ENCODE measurements at regions not wholly inside any gene's neighbourhood (a gene's known extent, or its start where the extent isn't known, plus 50 kb on each side); places are given as distances from the start of the nearest gene placed in this dataset.
A peak's percentile ranks its signal among the peaks of the same experiment; 100 is the strongest.

- peak in 1 of 2 donors; percentile 81 for DNase-seq (ENCODE audit: low read depth in 2 of 2)
Observed at GRCh38 chr10:88147000-88147798, 283.8 kb downstream of the PTEN start.

GRCh38 chr10:88149906-88150305 lies 286.5 kb downstream of the PTEN start:
- no peak overlapping the region for H2AFZ ChIP-seq (ENCODE audit: low read length)
- no peaks in the 10 kb centered on the region for H3K27me3 ChIP-seq (ENCODE audit: control insufficient read depth, insufficient read depth, low read length)

More at GRCh38 chr10:88147000-88147798, 283.8 kb downstream of the PTEN start:
- Histone ChIP-seq H3K9ac (ENCODE audit: insufficient read depth, low read length) (no peak overlapping the region), H4K20me1 (ENCODE audit: control insufficient read depth, extremely low read depth, insufficient read depth, low read length) (no peaks in the 10 kb centered on the region), H3K36me3 (ENCODE audit: control insufficient read depth, insufficient read depth, low read length) (no peaks in the 10 kb centered on the region), H3K79me2 (ENCODE audit: control insufficient read depth, insufficient read depth, low read length) (no peaks in the 10 kb centered on the region), H3K4me2 (ENCODE audit: extremely low read depth, insufficient read depth, low read length) (no peak overlapping the region), H2AFZ (ENCODE audit: low read length) (no peak overlapping the region), H3K9me3 (ENCODE audit: control insufficient read depth, insufficient read depth, low read depth, low read length) (no peaks in the 10 kb centered on the region), H3K27ac (ENCODE audit: insufficient read depth, low read length) (no peak overlapping the region), H3K27me3 (ENCODE audit: control insufficient read depth, insufficient read depth, low read length) (no peaks in the 10 kb centered on the region), H3K4me3 (replicated peaks in 1 of 4; ENCODE audit: control extremely low read depth in 1 of 4, insufficient read depth in 1 of 4, low read depth in 3 of 4, low read length in 4 of 4) (no peak overlapping the region), H3K4me1 (ENCODE audit: control insufficient read depth, extremely low read depth, insufficient read depth, low read length) (peaks cover 5% of the 10 kb centered on the region)
- no peak for TF ChIP-seq CTCF (conservative IDR thresholded peaks at IDR 0.05 in 1 of 2, IDR thresholded peaks at IDR 0.05 in 1 of 2; ENCODE audit: low read depth in 1 of 2, low read length in 2 of 2)
- TF ChIP-seq EZH2 (IDR thresholded peaks at IDR 0.05; ENCODE audit: low read length, missing control alignments), result no peak

GRCh38 chr10:88150339-88150738 lies 286.9 kb downstream of the PTEN start:
- H4K20me1 ChIP-seq (ENCODE audit: control insufficient read depth, extremely low read depth, insufficient read depth, low read length), result no peaks in the 10 kb centered on the region
- no peaks in the 10 kb centered on the region for H3K79me2 ChIP-seq (ENCODE audit: control insufficient read depth, insufficient read depth, low read length)
- no peak overlapping the region for H3K4me2 ChIP-seq (ENCODE audit: extremely low read depth, insufficient read depth, low read length)
- TF ChIP-seq CTCF (conservative IDR thresholded peaks at IDR 0.05 in 1 of 2, IDR thresholded peaks at IDR 0.05 in 1 of 2; ENCODE audit: low read depth in 1 of 2, low read length in 2 of 2), result no peak
- TF ChIP-seq EZH2 (IDR thresholded peaks at IDR 0.05; ENCODE audit: low read length, missing control alignments), result no peak
- no peaks in the 10 kb centered on the region for H3K27me3 ChIP-seq (ENCODE audit: control insufficient read depth, insufficient read depth, low read length)
- no peaks in the 10 kb centered on the region for H3K9me3 ChIP-seq (ENCODE audit: control insufficient read depth, insufficient read depth, low read depth, low read length)
- peak; percentile 56 to 84 for DNase-seq (ENCODE audit: low read depth in 2 of 2)
- no peaks in the 10 kb centered on the region for H3K36me3 ChIP-seq (ENCODE audit: control insufficient read depth, insufficient read depth, low read length)
- H3K4me3 ChIP-seq (replicated peaks in 1 of 4; ENCODE audit: control extremely low read depth in 1 of 4, insufficient read depth in 1 of 4, low read depth in 3 of 4, low read length in 4 of 4), result no peak overlapping the region
- peaks cover 19% of the 10 kb centered on the region for H3K4me1 ChIP-seq (ENCODE audit: control insufficient read depth, extremely low read depth, insufficient read depth, low read length)
- no peak overlapping the region for H2AFZ ChIP-seq (ENCODE audit: low read length)
- no peak overlapping the region for H3K27ac ChIP-seq (ENCODE audit: insufficient read depth, low read length)
- H3K9ac ChIP-seq (ENCODE audit: insufficient read depth, low read length), result no peak overlapping the region

More at GRCh38 chr10:88149906-88150305, 286.5 kb downstream of the PTEN start:
- no peaks in the 10 kb centered on the region for H4K20me1 ChIP-seq (ENCODE audit: control insufficient read depth, extremely low read depth, insufficient read depth, low read length)
- H3K79me2 ChIP-seq (ENCODE audit: control insufficient read depth, insufficient read depth, low read length), result no peaks in the 10 kb centered on the region
- no peak overlapping the region for H3K9ac ChIP-seq (ENCODE audit: insufficient read depth, low read length)
- no peaks in the 10 kb centered on the region for H3K9me3 ChIP-seq (ENCODE audit: control insufficient read depth, insufficient read depth, low read depth, low read length)
- H3K4me1 ChIP-seq (ENCODE audit: control insufficient read depth, extremely low read depth, insufficient read depth, low read length), result peaks cover 15% of the 10 kb centered on the region
- no peak overlapping the region for H3K27ac ChIP-seq (ENCODE audit: insufficient read depth, low read length)
- DNase-seq (ENCODE audit: low read depth in 2 of 2), result peak in 1 of 2 donors; percentile 63
- TF ChIP-seq EZH2 (IDR thresholded peaks at IDR 0.05; ENCODE audit: low read length, missing control alignments) (no peak), CTCF (conservative IDR thresholded peaks at IDR 0.05 in 1 of 2, IDR thresholded peaks at IDR 0.05 in 1 of 2; ENCODE audit: low read depth in 1 of 2, low read length in 2 of 2) (no peak)
- H3K4me2 ChIP-seq (ENCODE audit: extremely low read depth, insufficient read depth, low read length), result no peak overlapping the region
- H3K4me3 ChIP-seq (replicated peaks in 1 of 4; ENCODE audit: control extremely low read depth in 1 of 4, insufficient read depth in 1 of 4, low read depth in 3 of 4, low read length in 4 of 4), result no peak overlapping the region
- H3K36me3 ChIP-seq (ENCODE audit: control insufficient read depth, insufficient read depth, low read length), result no peaks in the 10 kb centered on the region
